CD4-positive, alpha-beta T cell treated with Interleukin-15 for 4 hours (primary cell): ENCODE measurements at regions not wholly inside any gene's neighbourhood (a gene's known extent, or its start where the extent isn't known, plus 50 kb on each side); places are given as distances from the start of the nearest gene placed in this dataset.

Source experiments
- DNase-seq: peaks from one replicate; pipeline ENCODE4 v3.0.0-alpha.2; 2020; ENCODE audit warnings: low spot score

GRCh38 chr9:14517154-14517906, 175.9 kb downstream of the ZDHHC21 start:
- no peak for DNase-seq

- no peak for DNase-seq
These were observed 176.6 kb downstream of the ZDHHC21 start for GRCh38 chr9:14516656-14517055.

GRCh38 chr9:14515571-14516198, 177.5 kb downstream of the ZDHHC21 start:
- no peak for DNase-seq

GRCh38 chr9:14515049-14515448, 178.2 kb downstream of the ZDHHC21 start:
- no peak for DNase-seq

GRCh38 chr9:14512942-14513341, 180.3 kb downstream of the ZDHHC21 start:
- DNase-seq = no peak

GRCh38 chr9:14511452-14511851, 181.8 kb downstream of the ZDHHC21 start:
- no peak for DNase-seq

- DNase-seq = no peak
These were observed 184.3 kb downstream of the ZDHHC21 start for GRCh38 chr9:14508884-14509283.

- DNase-seq = no peak
These were observed 187.4 kb upstream of the NFIB start for GRCh38 chr9:14501366-14501765.

GRCh38 chr9:14500705-14501104, 186.8 kb upstream of the NFIB start:
- no peak for DNase-seq

GRCh38 chr9:14499976-14500375, 186.0 kb upstream of the NFIB start:
- no peak for DNase-seq

- no peak for DNase-seq
These were observed 184.9 kb upstream of the NFIB start for GRCh38 chr9:14498824-14499223.

GRCh38 chr9:14497476-14497875, 183.5 kb upstream of the NFIB start:
- DNase-seq = no peak

GRCh38 chr9:14488421-14489190, 174.7 kb upstream of the NFIB start:
- no peak for DNase-seq

- no peak for DNase-seq
These were observed 173.7 kb upstream of the NFIB start for GRCh38 chr9:14487547-14488185.

- DNase-seq = no peak
These were observed 171.4 kb upstream of the NFIB start for GRCh38 chr9:14485366-14485765.

GRCh38 chr9:14482856-14483255, 168.9 kb upstream of the NFIB start:
- DNase-seq = no peak

GRCh38 chr9:14480526-14480925, 166.6 kb upstream of the NFIB start:
- no peak for DNase-seq

- DNase-seq = no peak
These were observed 165.2 kb upstream of the NFIB start for GRCh38 chr9:14479163-14479560.

GRCh38 chr9:14478175-14479162, 164.5 kb upstream of the NFIB start:
- no peak for DNase-seq

- no peak for DNase-seq
These were observed 157.1 kb upstream of the NFIB start for GRCh38 chr9:14471041-14471440.

- no peak for DNase-seq
These were observed 153.9 kb upstream of the NFIB start for GRCh38 chr9:14467675-14468374.
